Glutamatergic neuron (in vitro differentiated cells): ENCODE measurements at regions not wholly inside any gene's neighbourhood (a gene's known extent, or its start where the extent isn't known, plus 50 kb on each side); places are given as distances from the start of the nearest gene placed in this dataset.
"Not testable (repeated sequence)": the region's sequence is repeated elsewhere in the genome, so short reads cannot be mapped to it uniquely, and the experiment has no call there.

Experiments
- DNase-seq: peaks from one replicate; pipeline ENCODE4 v3.0.0; 2022
- H3K27ac Mint-ChIP-seq: one replicate; pipeline ENCODE4 v1.8.0; 2020; ENCODE audit warnings: mild to moderate bottlenecking, mixed read lengths, inconsistent platforms; ENCODE audit not compliant: unreplicated experiment
- H3K27me3 Mint-ChIP-seq: one replicate; pipeline ENCODE4 v1.8.0; 2020; ENCODE audit warnings: mild to moderate bottlenecking, moderate library complexity, mixed read lengths, inconsistent platforms; ENCODE audit not compliant: unreplicated experiment
- H3K36me3 Mint-ChIP-seq: one replicate; pipeline ENCODE4 v1.8.0; 2020; ENCODE audit warnings: mild to moderate bottlenecking, mixed read lengths, inconsistent platforms; ENCODE audit not compliant: unreplicated experiment
- H3K4me1 Mint-ChIP-seq: one replicate; pipeline ENCODE4 v1.8.0; 2020; ENCODE audit warnings: mild to moderate bottlenecking, low read depth, mixed read lengths, inconsistent platforms; ENCODE audit not compliant: unreplicated experiment
- H3K4me3 Mint-ChIP-seq: one replicate; pipeline ENCODE4 v1.8.0; 2020; ENCODE audit warnings: mild to moderate bottlenecking, mixed read lengths, inconsistent platforms; ENCODE audit not compliant: unreplicated experiment
- H3K9me3 Mint-ChIP-seq: one replicate; pipeline ENCODE4 v1.8.0; 2020; ENCODE audit warnings: mild to moderate bottlenecking, moderate library complexity, mixed read lengths, inconsistent platforms; ENCODE audit not compliant: unreplicated experiment
- TF ChIP-seq, protein P1 (sequence below): fragments of 200-600 bp; sonication (generic); IDR thresholded peaks from one replicate; pipeline ENCODE4 v1.5.0; 2021; ENCODE audit not compliant: partially characterized antibody, unreplicated experiment

DNA sequence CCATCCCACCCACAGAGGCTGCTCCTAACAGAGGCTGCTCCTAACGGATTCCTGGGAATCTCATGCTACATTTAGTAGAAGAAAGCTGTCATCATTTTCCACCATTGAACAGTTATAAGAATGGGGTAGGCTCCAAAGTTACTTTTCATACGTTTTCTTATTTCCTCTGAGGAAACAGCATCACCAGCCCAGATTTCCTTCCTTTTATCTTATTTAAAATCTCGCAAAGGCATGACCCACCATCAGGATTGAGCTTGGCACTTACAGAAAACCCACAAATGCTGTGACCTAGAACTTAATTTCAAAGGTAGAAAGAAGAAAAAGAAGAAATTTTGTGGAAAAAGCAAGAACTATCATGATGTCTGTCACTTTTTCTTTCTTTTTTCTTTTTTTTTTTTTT is 168.0 kb downstream of the LY86 start:
- H3K27me3 Mint-ChIP-seq: peaks cover 4% of the 10 kb centered on the region
- no peak overlapping the region for H3K4me3 Mint-ChIP-seq
- H3K36me3 Mint-ChIP-seq: no peaks in the 10 kb centered on the region
- no peak for DNase-seq
- peaks cover 14% of the 10 kb centered on the region for H3K4me1 Mint-ChIP-seq
- TF ChIP-seq, protein P1, sequence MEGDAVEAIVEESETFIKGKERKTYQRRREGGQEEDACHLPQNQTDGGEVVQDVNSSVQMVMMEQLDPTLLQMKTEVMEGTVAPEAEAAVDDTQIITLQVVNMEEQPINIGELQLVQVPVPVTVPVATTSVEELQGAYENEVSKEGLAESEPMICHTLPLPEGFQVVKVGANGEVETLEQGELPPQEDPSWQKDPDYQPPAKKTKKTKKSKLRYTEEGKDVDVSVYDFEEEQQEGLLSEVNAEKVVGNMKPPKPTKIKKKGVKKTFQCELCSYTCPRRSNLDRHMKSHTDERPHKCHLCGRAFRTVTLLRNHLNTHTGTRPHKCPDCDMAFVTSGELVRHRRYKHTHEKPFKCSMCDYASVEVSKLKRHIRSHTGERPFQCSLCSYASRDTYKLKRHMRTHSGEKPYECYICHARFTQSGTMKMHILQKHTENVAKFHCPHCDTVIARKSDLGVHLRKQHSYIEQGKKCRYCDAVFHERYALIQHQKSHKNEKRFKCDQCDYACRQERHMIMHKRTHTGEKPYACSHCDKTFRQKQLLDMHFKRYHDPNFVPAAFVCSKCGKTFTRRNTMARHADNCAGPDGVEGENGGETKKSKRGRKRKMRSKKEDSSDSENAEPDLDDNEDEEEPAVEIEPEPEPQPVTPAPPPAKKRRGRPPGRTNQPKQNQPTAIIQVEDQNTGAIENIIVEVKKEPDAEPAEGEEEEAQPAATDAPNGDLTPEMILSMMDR: no peak
- H3K27ac Mint-ChIP-seq: no peak overlapping the region
- no peaks in the 10 kb centered on the region for H3K9me3 Mint-ChIP-seq

DNA sequence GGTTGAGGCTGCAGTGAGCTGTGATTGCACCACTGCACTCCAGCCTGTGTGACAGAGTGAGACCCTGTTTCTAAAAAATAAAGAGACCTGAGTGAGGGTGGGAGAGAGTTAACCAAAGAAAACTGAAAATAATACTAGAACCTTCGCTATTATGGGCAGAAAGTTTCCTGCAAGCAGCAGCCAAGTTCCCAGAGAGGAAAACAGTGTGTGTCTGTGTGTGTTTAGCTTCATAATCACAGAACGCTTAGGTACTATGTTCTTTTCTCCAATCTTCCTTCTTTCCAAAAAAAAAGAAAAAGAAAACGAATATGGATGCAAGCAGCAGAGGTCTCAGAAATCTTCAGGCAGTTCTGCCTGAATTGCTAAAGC is 170.0 kb downstream of the LY86 start:
- no peak overlapping the region for H3K27ac Mint-ChIP-seq
- H3K4me1 Mint-ChIP-seq: peaks cover 8% of the 10 kb centered on the region
- H3K27me3 Mint-ChIP-seq: peaks cover 4% of the 10 kb centered on the region
- TF ChIP-seq, protein P1: no peak
- no peaks in the 10 kb centered on the region for H3K36me3 Mint-ChIP-seq
- H3K4me3 Mint-ChIP-seq: no peak overlapping the region
- no peak for DNase-seq
- no peaks in the 10 kb centered on the region for H3K9me3 Mint-ChIP-seq

DNA sequence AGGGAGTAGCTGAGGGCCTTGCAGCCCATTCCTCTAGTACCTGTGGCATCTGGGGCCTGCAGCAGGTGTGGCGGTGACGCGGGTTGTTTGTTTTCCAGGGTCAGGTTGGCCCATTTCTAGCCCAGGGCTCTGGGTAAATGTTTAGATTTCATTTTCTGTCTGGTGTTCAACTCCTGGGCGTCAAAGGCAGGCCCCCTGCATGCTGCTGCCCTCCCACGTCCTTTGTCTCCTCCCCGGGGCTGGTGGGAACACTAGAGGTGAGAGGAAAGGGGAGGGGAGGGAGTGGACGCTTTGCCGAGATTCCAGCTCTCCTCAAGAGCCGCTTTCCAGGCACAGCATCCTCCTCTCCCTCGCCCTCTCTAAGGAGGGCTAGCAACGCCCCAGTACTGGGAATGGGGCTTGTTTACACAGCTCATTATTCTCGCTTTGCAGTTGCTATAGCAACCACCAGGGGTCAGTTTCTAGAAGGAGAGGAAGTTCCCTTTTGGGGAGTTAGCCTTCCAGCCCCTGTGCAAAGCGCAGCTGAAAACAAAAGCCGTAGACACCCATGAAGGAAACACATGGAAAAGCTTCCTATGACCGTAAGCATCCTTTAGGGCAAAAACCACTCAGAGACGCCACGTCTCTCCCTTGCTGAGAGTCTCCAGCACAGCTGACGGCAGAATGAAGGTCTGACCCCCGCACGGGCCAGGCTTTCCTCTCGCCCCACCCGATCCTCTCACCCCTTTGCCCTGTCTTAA is 170.6 kb downstream of the LY86 start:
- no peaks in the 10 kb centered on the region for H3K36me3 Mint-ChIP-seq
- H3K27me3 Mint-ChIP-seq: peaks cover 4% of the 10 kb centered on the region
- H3K9me3 Mint-ChIP-seq: no peaks in the 10 kb centered on the region
- H3K4me1 Mint-ChIP-seq: peaks cover 8% of the 10 kb centered on the region
- TF ChIP-seq, protein P1: peak; percentile 82
- DNase-seq: peak; percentile 62
- H3K27ac Mint-ChIP-seq: peak overlapping the region; percentile 23
- no peak overlapping the region for H3K4me3 Mint-ChIP-seq

DNA sequence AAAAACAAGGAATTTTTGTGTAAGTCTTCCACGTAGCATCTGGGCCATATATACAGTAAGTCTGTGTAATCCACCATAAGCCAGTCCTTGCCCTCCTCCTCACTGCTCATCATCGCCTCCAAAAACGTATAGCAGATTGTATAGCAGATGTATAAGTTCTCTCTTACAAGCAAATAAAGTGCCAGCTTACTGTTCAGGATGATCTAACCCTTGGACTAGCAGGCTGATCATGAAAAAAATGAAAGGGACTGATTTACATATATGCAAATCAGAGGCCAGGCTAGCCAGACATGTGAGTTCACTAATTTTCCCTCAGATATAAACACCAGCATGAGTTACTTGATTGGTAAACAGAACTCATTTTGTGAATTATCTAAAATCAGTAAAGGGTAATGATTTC is 171.5 kb downstream of the LY86 start:
- TF ChIP-seq, protein P1: no peak
- H3K4me1 Mint-ChIP-seq: peaks cover 8% of the 10 kb centered on the region
- no peaks in the 10 kb centered on the region for H3K9me3 Mint-ChIP-seq
- DNase-seq: no peak
- peaks cover 2% of the 10 kb centered on the region for H3K27me3 Mint-ChIP-seq
- no peaks in the 10 kb centered on the region for H3K36me3 Mint-ChIP-seq
- H3K27ac Mint-ChIP-seq: no peak overlapping the region
- no peak overlapping the region for H3K4me3 Mint-ChIP-seq

DNA sequence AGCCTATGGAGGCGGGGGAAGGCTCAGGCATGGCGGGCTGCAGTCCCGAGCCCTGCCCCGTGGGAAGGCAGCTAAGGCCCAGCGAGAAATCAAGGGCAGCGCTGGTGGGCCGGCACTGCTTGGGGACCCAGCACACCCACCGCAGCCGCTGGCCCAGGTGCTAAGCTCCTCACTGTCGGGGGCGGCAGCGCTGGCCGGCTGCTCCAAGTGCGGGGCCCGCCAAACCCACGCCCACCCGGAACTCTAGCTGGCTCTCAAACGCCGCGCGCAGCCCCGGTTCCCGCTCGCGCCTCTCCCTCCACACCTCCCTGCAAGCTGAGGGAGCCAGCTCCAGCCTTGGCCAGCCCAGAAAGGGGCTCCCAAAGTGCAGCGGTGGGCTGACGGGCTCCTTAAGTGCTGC is 174.0 kb downstream of the LY86 start:
- H3K27ac Mint-ChIP-seq, H3K4me3 Mint-ChIP-seq, DNase-seq, H3K9me3 Mint-ChIP-seq, H3K4me1 Mint-ChIP-seq, H3K36me3 Mint-ChIP-seq, H3K27me3 Mint-ChIP-seq: not testable (repeated sequence)
